Transverse colon (tissue), 4 donors: ENCODE measurements at regions not wholly inside any gene's neighbourhood (a gene's known extent, or its start where the extent isn't known, plus 50 kb on each side); places are given as distances from the start of the nearest gene placed in this dataset.

Experiments
- DNase-seq: peaks from one replicate; pipeline ENCODE4 v3.0.0-alpha.2; 2019
- H3K27ac ChIP-seq, 4 donors: fragments of 200-600 bp; sonication (generic); 2 replicates each; pipeline ENCODE4 v1.5.1; 2016 to 2018; ENCODE audit warnings: inconsistent platforms in 4 of 4
- H3K27me3 ChIP-seq: fragments of 200-600 bp; sonication (generic); 2 replicates; pipeline ENCODE4 v1.5.1; 2017; ENCODE audit warnings: inconsistent platforms
- H3K36me3 ChIP-seq, 4 donors: fragments of 200-600 bp; sonication (generic); 2 replicates each; pipeline ENCODE4 v1.5.1; 2017 to 2019; ENCODE audit warnings: inconsistent platforms in 4 of 4
- H3K4me1 ChIP-seq, 4 donors: fragments of 200-600 bp; sonication (generic); 2 replicates each; pipeline ENCODE4 v1.5.1; 2017 to 2020; ENCODE audit warnings: inconsistent platforms in 4 of 4
- H3K4me3 ChIP-seq, 4 donors: fragments of 200-600 bp; sonication (generic); 1 replicate in 1 of 4; 2 replicates in 3 of 4; pipeline versions ENCODE4 v1.5.1 to v1.6.1; 2017 to 2019; ENCODE audit warnings: inconsistent platforms in 4 of 4
- H3K9me3 ChIP-seq, 2 donors: fragments of 200-600 bp; sonication (generic); 2 replicates each; pipeline ENCODE4 v1.5.1; 2017 to 2019; ENCODE audit warnings: inconsistent platforms in 2 of 2
- CTCF ChIP-seq, 5 experiments: fragments of 200-600 bp in 3 of 5; fragments of 450-650 bp in 2 of 5; sonication (generic) in 3 of 5; IDR thresholded peaks; 1 replicate in 2 of 5; 2 replicates in 3 of 5; pipeline ENCODE4 v1.5.1; 2016 to 2017; ENCODE audit warnings: antibody characterized with exemption in 5 of 5, inconsistent platforms in 3 of 5, mild to moderate bottlenecking in 2 of 5, moderate library complexity in 1 of 5
- EP300 ChIP-seq: sonication (generic); formaldehyde crosslinking; IDR thresholded peaks from one replicate; pipeline ENCODE4 v1.6.1; 2017; ENCODE audit warnings: antibody characterized with exemption, low read depth
- POLR2A ChIP-seq: fragments of 450-650 bp; IDR thresholded peaks from one replicate; pipeline ENCODE4 v1.6.1; 2016; ENCODE audit warnings: antibody characterized with exemption, mild to moderate bottlenecking, moderate library complexity
- POLR2AphosphoS5 ChIP-seq, 3 donors: sonication (generic); formaldehyde crosslinking; IDR thresholded peaks; one replicate each; pipeline ENCODE4 v1.6.1; 2016; ENCODE audit warnings: antibody characterized with exemption in 3 of 3
- whole genome bisulfite sequencing, 2 donors: methylation state at CpG; one replicate each; pipeline ENCODE4 v1.1.5; 2018; ENCODE audit warnings: low coverage in 1 of 2; 5-methylcytosine and 5-hydroxymethylcytosine counted together
- in situ Hi-C, 4 donors: fragments of 200-750 bp; cut with MboI; loops; one replicate each; pipeline versions ENCODE4 v1.15.0 to v1.15.1; 2017; ENCODE audit warnings: low sequenced_read_pairs in 3 of 4, low pct_ligation_motif_present in 1 of 4, low pct_unique_long_range_greater_than_20kb in 1 of 4
- intact Hi-C: fragments of 100-400 bp; cut with DNase I; formaldehyde crosslinking; loops from one replicate; pipeline ENCODE4 v1.15.1; 2023; ENCODE audit warnings: low total_unique reads

DNA sequence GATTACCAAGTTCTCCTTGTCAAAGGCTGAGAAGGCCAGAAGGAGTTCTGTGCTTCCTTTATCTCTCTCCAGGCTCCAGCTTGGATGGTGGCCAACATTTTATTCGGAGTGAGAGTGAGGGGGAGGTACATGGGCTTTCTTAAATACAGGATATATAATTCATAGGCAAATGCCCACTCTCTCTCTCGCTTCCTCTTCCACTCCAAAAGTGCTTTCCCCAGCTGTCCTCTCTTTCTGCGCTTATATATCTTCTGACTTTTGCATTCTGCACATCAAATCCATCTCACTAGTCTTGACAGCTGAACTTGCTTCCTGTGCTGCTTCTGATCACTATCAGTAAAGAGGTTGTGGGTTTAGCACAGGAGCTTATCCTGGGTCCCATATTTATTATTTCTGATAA, 125.4 kb upstream of the ARHGAP20 start:
- Histone ChIP-seq H3K4me1 (no peaks in the 10 kb centered on the region), H3K27me3 (no peaks in the 10 kb centered on the region), H3K27ac (no peak overlapping the region), H3K4me3 (no peak overlapping the region), H3K36me3 (no peaks in the 10 kb centered on the region), H3K9me3 (no peaks in the 10 kb centered on the region)
- WGBS, 2 donors = 45 to 56% methylated on average over 3 of the region's 3 CpGs
- no peak for DNase-seq
- no peak for TF ChIP-seq EP300
- TF ChIP-seq POLR2A = no peak
- TF ChIP-seq POLR2AphosphoS5 (IDR thresholded peaks at IDR 0.05) = no peak
- TF ChIP-seq CTCF (IDR thresholded peaks at IDR 0.05) = no peak
- in situ Hi-C loops (no loop called here), intact Hi-C loops (no loop called here)

GRCh38 chr11:110835106-110835505, 122.9 kb upstream of the ARHGAP20 start:
- Histone ChIP-seq H3K36me3 (no peaks in the 10 kb centered on the region), H3K4me1 (no peaks in the 10 kb centered on the region), H3K9me3 (no peaks in the 10 kb centered on the region), H3K27ac (no peak overlapping the region), H3K27me3 (no peaks in the 10 kb centered on the region), H3K4me3 (no peak overlapping the region)
- in situ Hi-C loops = no loop called here
- intact Hi-C loops = no loop called here
- TF ChIP-seq POLR2AphosphoS5 (IDR thresholded peaks at IDR 0.05) = no peak
- TF ChIP-seq CTCF (IDR thresholded peaks at IDR 0.05) = no peak
- TF ChIP-seq POLR2A = no peak
- no peak for TF ChIP-seq EP300
- 83 to 87% methylated on average over 8 of the region's 8 CpGs for WGBS, 2 donors
- DNase-seq = no peak

- Histone ChIP-seq H3K27ac (no peak overlapping the region), H3K9me3 (no peaks in the 10 kb centered on the region), H3K4me3 (no peak overlapping the region), H3K36me3 (no peaks in the 10 kb centered on the region), H3K27me3 (no peaks in the 10 kb centered on the region), H3K4me1 (no peaks in the 10 kb centered on the region)
- DNase-seq = no peak
- in situ Hi-C loops = no loop called here
- TF ChIP-seq POLR2A = no peak
- TF ChIP-seq EP300 = no peak
- TF ChIP-seq CTCF (IDR thresholded peaks at IDR 0.05) = no peak
- TF ChIP-seq POLR2AphosphoS5 (IDR thresholded peaks at IDR 0.05) = no peak
- WGBS, 2 donors = 45% methylated on average over 4 of the region's 4 CpGs
- intact Hi-C loops = no loop called here
These were observed 120.8 kb upstream of the ARHGAP20 start for GRCh38 chr11:110833033-110833484.

DNA sequence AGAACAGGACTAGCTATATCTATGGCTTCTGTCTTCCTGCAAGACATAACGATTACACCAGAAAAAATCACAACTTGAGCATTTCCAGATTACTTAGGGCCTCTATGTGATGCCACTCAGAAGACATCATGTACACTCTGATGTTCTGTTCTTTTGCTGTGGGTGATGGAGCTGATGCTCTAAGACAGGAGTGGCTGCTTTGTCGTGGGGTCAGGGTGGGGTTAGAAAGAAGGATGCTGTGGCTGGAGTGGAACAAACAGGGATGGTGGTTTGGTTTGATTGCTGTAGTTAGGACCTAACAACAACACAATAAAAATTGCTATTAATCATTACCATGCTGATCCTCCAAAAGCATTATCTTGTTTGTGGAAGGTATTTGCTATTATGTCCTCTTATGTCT, 120.3 kb upstream of the ARHGAP20 start:
- 53% methylated on average over 2 of the region's 2 CpGs; no CpG with 5 or more reads in 1 of the 2 donors for WGBS, 2 donors
- no peaks in the 10 kb centered on the region for H3K27me3 ChIP-seq
- intact Hi-C loops = no loop called here

More for the DNA sequence above, 120.3 kb upstream of the ARHGAP20 start:
- TF ChIP-seq EP300 (no peak), POLR2AphosphoS5 (IDR thresholded peaks at IDR 0.05) (no peak), CTCF (IDR thresholded peaks at IDR 0.05) (no peak), POLR2A (no peak)
- Histone ChIP-seq H3K36me3 (no peaks in the 10 kb centered on the region), H3K9me3 (no peaks in the 10 kb centered on the region), H3K4me1 (no peaks in the 10 kb centered on the region), H3K4me3 (no peak overlapping the region), H3K27ac (no peak overlapping the region)
- no peak for DNase-seq
- in situ Hi-C loops = no loop called here
